ENCODE measurements at regions not wholly inside any gene's neighbourhood (a gene's known extent, or its start where the extent isn't known, plus 50 kb on each side); places are given as distances from the start of the nearest gene placed in this dataset.

DNA sequence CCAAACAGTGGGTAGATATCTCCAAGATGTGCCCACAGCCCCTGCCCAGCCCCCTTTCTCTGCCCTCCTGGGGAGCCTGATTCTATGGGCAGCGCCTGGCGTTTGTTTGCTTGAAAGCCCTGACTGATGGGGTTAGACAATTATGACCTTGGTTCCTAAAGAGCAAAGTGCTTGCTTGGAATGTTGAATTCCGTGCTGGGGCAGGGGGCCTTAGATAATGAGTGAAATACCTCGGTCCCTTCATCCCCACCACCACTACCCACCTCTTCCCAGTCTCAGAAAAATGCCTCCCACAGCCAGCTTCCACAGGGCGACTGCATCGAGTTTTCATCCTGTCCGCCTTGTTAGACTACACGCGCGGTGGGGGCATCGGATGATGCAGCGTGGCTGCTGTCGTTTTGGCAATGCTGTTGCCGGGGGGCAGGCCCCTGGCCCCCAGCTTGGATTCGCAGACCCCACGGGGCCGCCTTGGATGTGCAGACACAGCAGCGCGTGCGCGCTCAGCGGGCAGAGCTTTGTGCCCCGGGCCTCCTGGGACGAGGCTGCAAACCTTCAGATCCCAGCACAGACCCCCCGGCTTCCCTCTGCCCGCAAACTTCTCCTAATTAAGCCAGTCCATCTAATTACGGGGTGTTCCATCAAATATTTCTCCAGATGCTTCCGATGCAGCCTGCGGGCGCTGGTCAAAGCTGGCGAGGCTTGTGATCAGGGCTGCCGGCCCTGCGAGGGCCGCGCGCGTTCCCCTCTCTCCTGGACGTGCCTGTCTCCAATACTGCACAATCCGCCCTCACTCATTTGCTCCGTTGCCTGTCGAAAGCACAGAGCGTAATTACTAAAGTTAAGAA is 86.1 kb downstream of the LINC00237 start:
- intact Hi-C loops (cut with DNase I) = no loop called here

DNA sequence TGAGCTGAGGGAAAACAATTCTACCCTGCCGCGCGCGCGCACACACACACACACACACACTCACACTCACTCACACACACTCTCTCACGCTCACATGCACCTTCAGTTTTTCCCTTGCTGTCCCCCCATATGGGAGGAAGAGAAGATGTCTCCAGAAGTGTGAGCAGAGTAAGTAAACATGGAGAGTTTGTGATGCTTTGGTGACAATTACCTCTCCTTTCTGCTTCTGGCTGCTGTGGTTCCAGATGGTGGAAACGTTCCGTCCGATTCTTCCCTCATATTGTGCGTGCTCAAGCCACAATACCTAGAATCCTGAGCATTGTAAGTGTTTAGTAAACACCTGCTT is 86.7 kb downstream of the LINC00237 start:
- no peak overlapping the region for H3K27ac ChIP-seq
- TF ChIP-seq, protein P1, sequence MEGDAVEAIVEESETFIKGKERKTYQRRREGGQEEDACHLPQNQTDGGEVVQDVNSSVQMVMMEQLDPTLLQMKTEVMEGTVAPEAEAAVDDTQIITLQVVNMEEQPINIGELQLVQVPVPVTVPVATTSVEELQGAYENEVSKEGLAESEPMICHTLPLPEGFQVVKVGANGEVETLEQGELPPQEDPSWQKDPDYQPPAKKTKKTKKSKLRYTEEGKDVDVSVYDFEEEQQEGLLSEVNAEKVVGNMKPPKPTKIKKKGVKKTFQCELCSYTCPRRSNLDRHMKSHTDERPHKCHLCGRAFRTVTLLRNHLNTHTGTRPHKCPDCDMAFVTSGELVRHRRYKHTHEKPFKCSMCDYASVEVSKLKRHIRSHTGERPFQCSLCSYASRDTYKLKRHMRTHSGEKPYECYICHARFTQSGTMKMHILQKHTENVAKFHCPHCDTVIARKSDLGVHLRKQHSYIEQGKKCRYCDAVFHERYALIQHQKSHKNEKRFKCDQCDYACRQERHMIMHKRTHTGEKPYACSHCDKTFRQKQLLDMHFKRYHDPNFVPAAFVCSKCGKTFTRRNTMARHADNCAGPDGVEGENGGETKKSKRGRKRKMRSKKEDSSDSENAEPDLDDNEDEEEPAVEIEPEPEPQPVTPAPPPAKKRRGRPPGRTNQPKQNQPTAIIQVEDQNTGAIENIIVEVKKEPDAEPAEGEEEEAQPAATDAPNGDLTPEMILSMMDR (IDR thresholded peaks at IDR 0.05) = no peak
- no peaks in the 10 kb centered on the region for H3K9me3 ChIP-seq
- H3K36me3 ChIP-seq = no peaks in the 10 kb centered on the region
- no peaks in the 10 kb centered on the region for H3K4me1 ChIP-seq
- H3K9ac ChIP-seq (ENCODE audit: low read depth in 2 of 2, low read length in 2 of 2) = no peak overlapping the region
- intact Hi-C loops (cut with DNase I) = no loop called here
- peaks cover 5% of the 10 kb centered on the region for H3K27me3 ChIP-seq
- no peak for DNase-seq
- no peak overlapping the region for H3K4me3 ChIP-seq

More for the DNA sequence above, 86.1 kb downstream of the LINC00237 start:
- Histone ChIP-seq H3K4me1 (no peaks in the 10 kb centered on the region), H3K27ac (no peak overlapping the region), H3K9me3 (no peaks in the 10 kb centered on the region), H3K36me3 (no peaks in the 10 kb centered on the region), H3K4me3 (no peak overlapping the region), H3K9ac (ENCODE audit: low read depth in 2 of 2, low read length in 2 of 2) (no peak overlapping the region), H3K27me3 (peaks cover 5% of the 10 kb centered on the region)
- TF ChIP-seq, protein P1 (IDR thresholded peaks at IDR 0.05) = no peak
- no peak for DNase-seq

DNA sequence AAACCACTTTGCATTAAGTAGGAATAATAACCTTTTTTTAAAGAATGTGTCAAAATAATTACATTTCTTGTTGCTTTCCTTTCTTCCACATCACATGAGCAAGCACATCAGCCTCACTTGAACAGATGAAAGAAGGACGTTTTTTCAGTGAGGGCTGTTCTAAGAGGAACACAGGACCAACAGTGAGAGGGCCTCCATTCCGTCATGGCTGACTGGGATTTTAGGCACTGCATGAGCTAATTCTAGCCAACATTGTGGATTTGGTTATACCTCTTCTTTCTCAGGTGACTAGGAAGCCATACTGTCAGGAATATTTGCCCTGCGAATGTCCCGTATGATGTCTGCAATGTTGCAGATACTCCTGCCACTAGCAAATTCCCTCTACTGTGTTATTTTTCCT is 87.6 kb downstream of the LINC00237 start:
- peaks cover 5% of the 10 kb centered on the region for H3K27me3 ChIP-seq
- intact Hi-C loops (cut with DNase I) = no loop called here
- no peak for DNase-seq
- no peaks in the 10 kb centered on the region for H3K4me1 ChIP-seq
- no peak overlapping the region for H3K27ac ChIP-seq
- no peak overlapping the region for H3K4me3 ChIP-seq
- TF ChIP-seq, protein P1 (IDR thresholded peaks at IDR 0.05) = no peak
- no peak overlapping the region for H3K9ac ChIP-seq (ENCODE audit: low read depth in 2 of 2, low read length in 2 of 2)
- no peaks in the 10 kb centered on the region for H3K36me3 ChIP-seq
- no peaks in the 10 kb centered on the region for H3K9me3 ChIP-seq

DNA sequence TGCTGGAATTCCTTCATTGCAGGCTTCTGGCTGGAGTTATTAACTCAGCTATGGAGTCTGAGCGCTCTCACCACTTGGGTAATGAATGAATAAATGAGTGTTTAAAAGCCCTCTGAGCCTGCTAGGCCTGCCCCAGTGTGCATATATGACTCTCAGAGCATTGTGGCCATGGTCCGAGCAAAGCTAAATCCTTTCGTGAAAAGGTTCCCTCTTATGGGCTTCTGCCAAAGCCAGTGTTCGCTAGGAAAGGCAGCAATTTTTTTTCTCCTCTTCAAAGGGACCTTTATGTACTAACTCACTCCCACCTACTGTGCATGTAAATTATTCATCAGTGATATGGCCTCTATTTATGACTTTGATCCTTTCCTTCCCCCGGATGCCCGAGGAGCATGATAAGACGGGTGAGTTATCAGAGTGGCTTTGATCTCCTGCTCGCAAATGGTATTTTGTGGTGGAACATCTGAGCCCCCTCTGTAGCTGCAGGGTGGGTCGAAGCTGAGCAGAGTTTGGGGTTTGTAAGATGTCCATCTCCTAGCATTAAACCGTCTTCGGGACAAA is 88.6 kb downstream of the LINC00237 start:
- no peak for DNase-seq
- Histone ChIP-seq H3K9me3 (no peaks in the 10 kb centered on the region), H3K4me3 (no peak overlapping the region), H3K36me3 (no peaks in the 10 kb centered on the region), H3K27ac (no peak overlapping the region), H3K9ac (ENCODE audit: low read depth in 2 of 2, low read length in 2 of 2) (no peak overlapping the region), H3K27me3 (peaks cover 5% of the 10 kb centered on the region), H3K4me1 (no peaks in the 10 kb centered on the region)
- intact Hi-C loops (cut with DNase I) = no loop called here
- TF ChIP-seq, protein P1 (IDR thresholded peaks at IDR 0.05) = no peak

DNA sequence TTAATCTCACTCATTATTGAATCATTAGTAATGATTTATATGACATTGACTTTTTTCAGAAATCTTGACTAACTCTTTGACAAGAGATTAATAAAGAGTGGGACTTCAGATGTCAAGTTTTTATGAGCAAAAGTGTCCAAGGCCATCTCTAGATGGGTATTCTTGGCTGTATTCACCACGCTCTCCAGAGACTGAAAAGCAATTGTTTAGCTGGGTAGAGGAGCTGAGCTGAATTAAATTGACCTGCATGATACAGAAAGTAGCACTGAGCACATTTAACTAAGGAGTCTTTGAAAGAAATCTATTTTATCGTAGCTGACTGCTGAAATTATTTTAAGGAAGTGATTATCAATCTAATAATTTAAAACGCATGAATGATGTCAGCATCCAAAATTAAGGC is 89.4 kb downstream of the LINC00237 start:
- intact Hi-C loops (cut with DNase I) = no loop called here
- H3K9me3 ChIP-seq = no peaks in the 10 kb centered on the region
- TF ChIP-seq, protein P1 (IDR thresholded peaks at IDR 0.05) = no peak
- peaks cover 5% of the 10 kb centered on the region for H3K27me3 ChIP-seq
- H3K36me3 ChIP-seq = no peaks in the 10 kb centered on the region
- H3K27ac ChIP-seq = no peak overlapping the region
- no peak overlapping the region for H3K9ac ChIP-seq (ENCODE audit: low read depth in 2 of 2, low read length in 2 of 2)
- H3K4me3 ChIP-seq = no peak overlapping the region
- H3K4me1 ChIP-seq = no peaks in the 10 kb centered on the region
- no peak for DNase-seq

All from colonic mucosa (tissue), 4 donors.